Cardiac fibroblast (primary cell): ENCODE measurements at regions not wholly inside any gene's neighbourhood (a gene's known extent, or its start where the extent isn't known, plus 50 kb on each side); places are given as distances from the start of the nearest gene placed in this dataset.

Source experiments
- DNase-seq, 2 donors: peaks; one replicate each; pipeline versions ENCODE4 v3.0.0 to v3.0.0-alpha.2; 2010; ENCODE audit warnings: low read depth in 2 of 2
- H3K4me3 ChIP-seq, 2 donors: replicated peaks in 1 of 2; 1 replicate in 1 of 2; 2 replicates in 1 of 2; pipeline ENCODE4 v1.5.1; 2011; ENCODE audit warnings: low read depth in 2 of 2, low read length in 2 of 2, mild to moderate bottlenecking in 2 of 2, moderate library complexity in 1 of 2
- CTCF ChIP-seq: IDR thresholded peaks from one replicate; pipeline ENCODE4 v1.5.1; 2011; ENCODE audit warnings: low read depth, mild to moderate bottlenecking, low read length, inconsistent platforms

DNA sequence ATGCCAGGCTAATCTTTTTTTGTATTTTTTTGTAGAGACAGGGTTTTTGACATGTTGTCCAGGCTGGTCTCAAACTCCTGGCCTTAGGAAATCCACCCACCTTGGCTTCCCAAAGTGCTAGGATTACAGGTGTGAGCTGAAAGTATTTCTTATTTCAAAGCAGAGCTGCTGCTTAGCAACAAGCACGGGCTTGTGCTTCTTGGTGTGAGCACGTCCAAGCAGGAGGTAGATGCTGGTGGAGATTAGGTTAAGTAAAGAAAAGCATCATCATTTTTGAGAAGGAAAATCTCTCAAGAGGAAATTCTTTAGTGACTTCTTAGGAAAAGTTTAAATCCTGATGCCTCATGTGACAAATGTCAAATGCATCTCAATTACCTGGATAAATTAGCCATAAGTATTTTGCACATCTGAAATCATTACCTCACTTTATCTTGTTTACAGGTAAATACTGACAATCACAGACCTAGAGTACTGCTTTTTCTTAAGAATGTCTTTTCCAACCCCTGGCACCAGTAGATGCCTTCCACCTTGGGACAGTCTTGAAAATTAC lies 431.8 kb upstream of the FZD8 start:
- DNase-seq = no peak
- no peak overlapping the region for H3K4me3 ChIP-seq
- no peak for TF ChIP-seq CTCF

DNA sequence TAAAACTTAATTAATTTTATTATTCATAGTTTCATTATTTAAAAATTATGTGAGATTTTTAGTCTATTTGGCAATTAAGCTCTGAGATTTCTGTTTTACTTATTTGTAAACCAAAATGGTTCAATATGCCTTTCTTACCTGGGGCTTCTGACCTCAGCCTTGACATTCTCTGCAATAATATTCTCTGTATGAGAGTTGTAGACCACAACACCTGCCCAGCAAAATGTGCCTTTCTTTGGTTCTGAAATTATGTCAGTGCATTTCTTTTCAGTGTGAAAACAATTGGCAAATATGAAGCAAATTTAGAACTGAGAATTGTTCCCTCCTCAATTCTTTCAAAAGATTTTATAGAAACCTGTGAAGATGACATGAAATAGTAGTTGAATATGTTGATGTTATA lies 426.4 kb upstream of the FZD8 start:
- TF ChIP-seq CTCF = no peak
- DNase-seq = no peak

GRCh38 chr10:36067748-36068147 lies 425.7 kb upstream of the FZD8 start:
- no peak for TF ChIP-seq CTCF
- DNase-seq = no peak
- no peak overlapping the region for H3K4me3 ChIP-seq

More for the DNA sequence above, 426.4 kb upstream of the FZD8 start:
- no peak overlapping the region for H3K4me3 ChIP-seq

DNA sequence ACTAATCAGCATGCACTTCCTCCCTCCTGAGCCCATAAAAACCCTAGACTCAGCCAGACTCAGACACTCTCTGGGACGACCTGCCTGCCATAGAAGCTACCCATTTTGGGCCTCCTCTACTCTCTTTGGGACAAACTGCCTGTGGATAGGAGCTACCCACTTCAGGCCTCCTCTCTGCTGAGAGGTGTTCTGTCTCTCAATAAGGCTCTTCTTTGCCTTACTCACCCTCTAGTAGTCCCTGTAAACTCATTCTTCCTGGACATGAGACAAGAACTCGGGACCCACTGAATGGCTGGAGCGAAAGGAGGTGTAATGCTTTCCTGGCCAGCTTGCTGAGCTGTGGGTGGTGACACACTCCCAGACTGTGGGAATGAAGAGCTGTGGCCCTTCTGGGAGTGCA lies 424.8 kb upstream of the FZD8 start:
- no peak overlapping the region for H3K4me3 ChIP-seq
- DNase-seq = no peak
- TF ChIP-seq CTCF = no peak

GRCh38 chr10:36066102-36066501 lies 424.0 kb upstream of the FZD8 start:
- no peak for TF ChIP-seq CTCF
- H3K4me3 ChIP-seq = no peak overlapping the region
- no peak for DNase-seq

DNA sequence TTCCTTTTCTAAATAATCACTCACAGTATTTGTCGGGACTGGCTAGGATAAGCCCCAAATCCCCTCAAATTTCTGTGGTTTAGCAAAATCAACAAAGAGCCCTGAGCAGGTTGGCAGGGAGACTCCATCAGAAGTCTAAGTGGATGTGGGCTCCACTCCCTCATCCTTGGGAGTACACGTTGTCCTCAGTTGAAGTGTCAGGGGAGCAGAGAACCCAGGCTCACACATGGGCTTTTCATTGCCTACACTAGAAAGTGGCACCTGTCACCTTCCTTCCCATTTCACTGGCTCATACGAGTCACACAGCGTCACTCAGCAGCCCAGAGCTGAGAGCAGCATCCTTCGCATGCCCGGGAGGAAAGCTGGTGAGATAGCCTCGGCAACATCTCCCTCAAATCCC lies 421.3 kb upstream of the FZD8 start:
- DNase-seq = no peak
- no peak for TF ChIP-seq CTCF
- no peak overlapping the region for H3K4me3 ChIP-seq

- no peak for DNase-seq
- no peak overlapping the region for H3K4me3 ChIP-seq
- no peak for TF ChIP-seq CTCF
Observed at GRCh38 chr10:36057731-36058130, 415.6 kb upstream of the FZD8 start.
